ENCODE measurements at regions not wholly inside any gene's neighbourhood (a gene's known extent, or its start where the extent isn't known, plus 50 kb on each side); places are given as distances from the start of the nearest gene placed in this dataset.

- no peak for DNase-seq (ENCODE audit: low read depth)
These were observed 183.8 kb downstream of the EMP1 start for GRCh38 chr12:13380297-13380696.

- DNase-seq (ENCODE audit: low read depth): no peak
These were observed 183.1 kb downstream of the EMP1 start for GRCh38 chr12:13379531-13380188.

- DNase-seq (ENCODE audit: low read depth): no peak
These were observed 181.2 kb downstream of the EMP1 start for GRCh38 chr12:13377698-13378097.

- DNase-seq (ENCODE audit: low read depth): no peak
These were observed 180.3 kb downstream of the EMP1 start for GRCh38 chr12:13376610-13377373.

GRCh38 chr12:13375583-13376345 is 179.2 kb downstream of the EMP1 start:
- DNase-seq (ENCODE audit: low read depth): no peak

- no peak for DNase-seq (ENCODE audit: low read depth)
These were observed 178.3 kb downstream of the EMP1 start for GRCh38 chr12:13374793-13375192.

GRCh38 chr12:13373803-13374202 is 177.3 kb downstream of the EMP1 start:
- DNase-seq (ENCODE audit: low read depth): no peak

- no peak for DNase-seq (ENCODE audit: low read depth)
These were observed 176.6 kb downstream of the EMP1 start for GRCh38 chr12:13373131-13373530.

- DNase-seq (ENCODE audit: low read depth): no peak
These were observed 175.9 kb downstream of the EMP1 start for GRCh38 chr12:13372386-13372785.

GRCh38 chr12:13371797-13372196 is 175.3 kb downstream of the EMP1 start:
- DNase-seq (ENCODE audit: low read depth): no peak

GRCh38 chr12:13371367-13371766 is 174.8 kb downstream of the EMP1 start:
- no peak for DNase-seq (ENCODE audit: low read depth)

GRCh38 chr12:13369474-13370056 is 173.0 kb downstream of the EMP1 start:
- DNase-seq (ENCODE audit: low read depth): no peak

GRCh38 chr12:13368971-13369370 is 172.4 kb downstream of the EMP1 start:
- DNase-seq (ENCODE audit: low read depth): no peak

GRCh38 chr12:13368431-13368830 is 171.9 kb downstream of the EMP1 start:
- DNase-seq (ENCODE audit: low read depth): no peak

- no peak for DNase-seq (ENCODE audit: low read depth)
These were observed 171.4 kb downstream of the EMP1 start for GRCh38 chr12:13367973-13368372.

- no peak for DNase-seq (ENCODE audit: low read depth)
These were observed 169.3 kb downstream of the EMP1 start for GRCh38 chr12:13365748-13366366.

GRCh38 chr12:13362260-13362841 is 165.8 kb downstream of the EMP1 start:
- DNase-seq (ENCODE audit: low read depth): no peak

GRCh38 chr12:13359636-13360035 is 163.1 kb downstream of the EMP1 start:
- DNase-seq (ENCODE audit: low read depth): no peak

- no peak for DNase-seq (ENCODE audit: low read depth)
These were observed 161.9 kb downstream of the EMP1 start for GRCh38 chr12:13358391-13358905.

- no peak for DNase-seq (ENCODE audit: low read depth)
These were observed 154.4 kb downstream of the EMP1 start for GRCh38 chr12:13350946-13351345.

- no peak for DNase-seq (ENCODE audit: low read depth)
These were observed 153.9 kb downstream of the EMP1 start for GRCh38 chr12:13350381-13350780.

- no peak for DNase-seq (ENCODE audit: low read depth)
These were observed 151.9 kb downstream of the EMP1 start for GRCh38 chr12:13348464-13348863.

Data from activated T-helper 9 cell treated with anti-CD3 and anti-CD28 coated beads, Interleukin-2, amount 50 U/mL, for 16 hours (primary cell).